Endothelial cell of umbilical vein (primary cell): ENCODE measurements at regions not wholly inside any gene's neighbourhood (a gene's known extent, or its start where the extent isn't known, plus 50 kb on each side); places are given as distances from the start of the nearest gene placed in this dataset.

Experiments
- BruUV-seq: library from RNA; stranded (reverse); fragments of 400-500 nt; replicated peaks from 2 replicates; lab custom pipeline; 2021; lab: Mats Ljungman, UMichigan
- CTCF ChIA-PET: fragments of 300-600, 350-600 bp; sonication (Branson Sonifier 250); formaldehyde crosslinking; loops from one replicate; lab custom pipeline; 2021; ENCODE audit warnings: antibody characterized with exemption, inconsistent platforms; lab: Charles Lee
- POLR2A ChIA-PET: fragments of 300-600, 350-600 bp; sonication (Branson Sonifier 250); formaldehyde crosslinking; loops from one replicate; lab custom pipeline; 2021; ENCODE audit warnings: antibody characterized with exemption, inconsistent platforms; lab: Charles Lee
- DNase-seq: peaks from one replicate; pipeline ENCODE4 v3.0.0-alpha.2; 2011; ENCODE audit warnings: low read depth, low spot score
- FAIRE-seq: peaks from 2 replicates; lab custom pipeline; 2011; peaks lifted over from hg19 to GRCh38; lab: Jason Lieb, UNC
- H2AFZ ChIP-seq: 2 replicates; pipeline ENCODE4 v1.6.0; 2012; ENCODE audit warnings: low read depth, low read length, control low read depth, inconsistent platforms
- H3K27ac ChIP-seq: 2 replicates; pipeline ENCODE4 v1.5.1; 2011; ENCODE audit warnings: low read depth, mild to moderate bottlenecking, control low read depth, low read length, moderate library complexity; ENCODE audit not compliant: insufficient read depth
- H3K27me3 ChIP-seq, 2 experiments: 2 replicates each; pipeline versions ENCODE4 v1.6.0 to v1.6.1; 2011; ENCODE audit warnings: low read length in 2 of 2, mixed read lengths in 1 of 2; ENCODE audit not compliant: control insufficient read depth in 2 of 2, insufficient read depth in 2 of 2
- H3K36me3 ChIP-seq, 2 experiments: 2 replicates in 1 of 2; 3 replicates in 1 of 2; pipeline ENCODE4 v1.5.1; 2011; ENCODE audit warnings: low read length in 2 of 2, mild to moderate bottlenecking in 1 of 2, moderate library complexity in 1 of 2; ENCODE audit not compliant: control insufficient read depth in 2 of 2, insufficient read depth in 2 of 2; ENCODE audit errors: extremely low read depth in 1 of 2
- H3K4me1 ChIP-seq: 3 replicates; pipeline ENCODE4 v1.5.1; 2011; ENCODE audit warnings: mild to moderate bottlenecking, low read length; ENCODE audit not compliant: control insufficient read depth, insufficient read depth; ENCODE audit errors: extremely low read depth
- H3K4me2 ChIP-seq: 2 replicates; pipeline ENCODE4 v1.6.1; 2011; ENCODE audit warnings: low read length, control low read depth, mixed read lengths; ENCODE audit not compliant: insufficient read depth
- H3K4me3 ChIP-seq, 3 experiments: fragments of 200-600 bp in 1 of 3; sonication (generic), shearing (Covaris generic) in 1 of 3; replicated peaks in 1 of 3; 2 replicates each; pipeline ENCODE4 v1.5.1; 2011 to 2016; ENCODE audit warnings: control low read depth in 3 of 3, low read length in 3 of 3, mild to moderate bottlenecking in 2 of 3, inconsistent platforms in 1 of 3, low read depth in 1 of 3, moderate library complexity in 1 of 3; ENCODE audit not compliant: insufficient read depth in 1 of 3
- H3K79me2 ChIP-seq: 2 replicates; pipeline ENCODE4 v1.6.0; 2012; ENCODE audit warnings: low read length, inconsistent platforms; ENCODE audit not compliant: control insufficient read depth, insufficient read depth
- H3K9ac ChIP-seq: replicated peaks from 2 replicates; pipeline ENCODE3; 2011; ENCODE audit warnings: low read length, control low read depth; ENCODE audit not compliant: insufficient read depth; ENCODE audit errors: extremely low read depth
- H3K9me1 ChIP-seq: replicated peaks from 3 replicates; pipeline ENCODE4 v1.6.0; 2011; ENCODE audit warnings: mild to moderate bottlenecking, low read length; ENCODE audit not compliant: control insufficient read depth, insufficient read depth; ENCODE audit errors: extremely low read depth
- H3K9me3 ChIP-seq: replicated peaks from 2 replicates; pipeline ENCODE4 v1.5.1; 2012; ENCODE audit warnings: low read length, inconsistent platforms; ENCODE audit not compliant: control insufficient read depth, insufficient read depth
- H4K20me1 ChIP-seq: replicated peaks from 2 replicates; pipeline ENCODE3; 2011; ENCODE audit warnings: mild to moderate bottlenecking, low read length; ENCODE audit not compliant: control insufficient read depth, insufficient read depth; ENCODE audit errors: extremely low read depth
- EZH2 ChIP-seq: IDR thresholded peaks from 2 replicates; pipeline ENCODE4 v1.6.1; 2012; ENCODE audit warnings: borderline replicate concordance, low read depth, mild to moderate bottlenecking, moderate library complexity, low read length, inconsistent platforms; ENCODE audit not compliant: severe bottlenecking
- dilution Hi-C: fragments of 300-500 bp; cut with MboI; formaldehyde crosslinking; loops from one replicate; pipeline ENCODE4 v1.15.0; 2019; ENCODE audit warnings: low sequenced_read_pairs; ENCODE audit not compliant: extremely low pct_ligation_motif_present
- intact Hi-C: fragments of 100-400 bp; cut with micrococcal nuclease; formaldehyde crosslinking; loops from one replicate; pipeline ENCODE4 v1.10.0; 2022
- TF ChIP-seq, protein P1 (sequence below), 2 donors: IDR thresholded peaks; 1 replicate in 1 of 2; 2 replicates in 1 of 2; pipeline ENCODE4 v1.5.1; 2011; ENCODE audit warnings: low read length in 2 of 2, mild to moderate bottlenecking in 2 of 2, moderate library complexity in 2 of 2, control low read depth in 1 of 2, inconsistent platforms in 1 of 2, low read depth in 1 of 2; ENCODE audit not compliant: insufficient read depth in 1 of 2; ENCODE audit errors: extremely low read depth in 1 of 2
- TF ChIP-seq, protein P2 (sequence below): IDR thresholded peaks from 2 replicates; pipeline ENCODE4 v1.6.1; 2011; ENCODE audit not compliant: insufficient read depth, insufficient read length

DNA sequence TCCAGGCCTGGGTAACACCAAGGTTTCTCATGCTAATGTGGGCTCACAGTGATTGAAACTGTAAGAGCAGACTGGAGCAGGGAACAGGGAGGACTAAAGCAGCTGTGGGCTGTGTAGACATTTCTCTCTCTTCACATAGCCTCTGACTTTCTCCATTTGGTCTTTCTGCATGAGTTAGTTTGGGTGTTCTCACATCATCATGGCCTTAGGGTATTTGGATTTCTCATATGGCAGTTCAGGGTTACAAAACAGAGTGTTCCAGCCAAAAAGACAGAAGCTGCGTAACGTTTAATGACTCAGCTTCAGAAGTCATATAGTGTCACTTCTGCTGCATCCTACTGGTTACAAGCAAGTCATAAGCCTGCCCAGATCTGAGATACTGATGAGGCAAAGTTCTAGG is 52.0 kb upstream of the OSBPL8 start:
- Histone ChIP-seq H3K9ac (no peak overlapping the region), H3K4me3 (no peak overlapping the region), H3K79me2 (no peaks in the 10 kb centered on the region), H3K27ac (no peak overlapping the region), H4K20me1 (no peaks in the 10 kb centered on the region), H3K4me1 (no peaks in the 10 kb centered on the region), H3K27me3 (peaks cover 0 to 3% of the 10 kb centered on the region in 2 experiments), H2AFZ (no peak overlapping the region), H3K36me3 (no peaks in the 10 kb centered on the region), H3K4me2 (no peak overlapping the region), H3K9me1 (no peaks in the 10 kb centered on the region), H3K9me3 (no peaks in the 10 kb centered on the region)
- dilution Hi-C loops (no loop called here), intact Hi-C loops (no loop called here)
- CTCF ChIA-PET = no interaction called here
- FAIRE-seq (no peak), DNase-seq (no peak)
- TF ChIP-seq, protein P1, sequence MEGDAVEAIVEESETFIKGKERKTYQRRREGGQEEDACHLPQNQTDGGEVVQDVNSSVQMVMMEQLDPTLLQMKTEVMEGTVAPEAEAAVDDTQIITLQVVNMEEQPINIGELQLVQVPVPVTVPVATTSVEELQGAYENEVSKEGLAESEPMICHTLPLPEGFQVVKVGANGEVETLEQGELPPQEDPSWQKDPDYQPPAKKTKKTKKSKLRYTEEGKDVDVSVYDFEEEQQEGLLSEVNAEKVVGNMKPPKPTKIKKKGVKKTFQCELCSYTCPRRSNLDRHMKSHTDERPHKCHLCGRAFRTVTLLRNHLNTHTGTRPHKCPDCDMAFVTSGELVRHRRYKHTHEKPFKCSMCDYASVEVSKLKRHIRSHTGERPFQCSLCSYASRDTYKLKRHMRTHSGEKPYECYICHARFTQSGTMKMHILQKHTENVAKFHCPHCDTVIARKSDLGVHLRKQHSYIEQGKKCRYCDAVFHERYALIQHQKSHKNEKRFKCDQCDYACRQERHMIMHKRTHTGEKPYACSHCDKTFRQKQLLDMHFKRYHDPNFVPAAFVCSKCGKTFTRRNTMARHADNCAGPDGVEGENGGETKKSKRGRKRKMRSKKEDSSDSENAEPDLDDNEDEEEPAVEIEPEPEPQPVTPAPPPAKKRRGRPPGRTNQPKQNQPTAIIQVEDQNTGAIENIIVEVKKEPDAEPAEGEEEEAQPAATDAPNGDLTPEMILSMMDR (IDR thresholded peaks at IDR 0.05; ENCODE audit: extremely low read depth in 1 of 2, insufficient read depth in 1 of 2, low read depth in 1 of 2, low read length in 2 of 2) = no peak
- TF ChIP-seq, protein P2, sequence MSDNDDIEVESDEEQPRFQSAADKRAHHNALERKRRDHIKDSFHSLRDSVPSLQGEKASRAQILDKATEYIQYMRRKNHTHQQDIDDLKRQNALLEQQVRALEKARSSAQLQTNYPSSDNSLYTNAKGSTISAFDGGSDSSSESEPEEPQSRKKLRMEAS = no peak
- POLR2A ChIA-PET = no interaction called here
- BruUV-seq = no TSS peak

DNA sequence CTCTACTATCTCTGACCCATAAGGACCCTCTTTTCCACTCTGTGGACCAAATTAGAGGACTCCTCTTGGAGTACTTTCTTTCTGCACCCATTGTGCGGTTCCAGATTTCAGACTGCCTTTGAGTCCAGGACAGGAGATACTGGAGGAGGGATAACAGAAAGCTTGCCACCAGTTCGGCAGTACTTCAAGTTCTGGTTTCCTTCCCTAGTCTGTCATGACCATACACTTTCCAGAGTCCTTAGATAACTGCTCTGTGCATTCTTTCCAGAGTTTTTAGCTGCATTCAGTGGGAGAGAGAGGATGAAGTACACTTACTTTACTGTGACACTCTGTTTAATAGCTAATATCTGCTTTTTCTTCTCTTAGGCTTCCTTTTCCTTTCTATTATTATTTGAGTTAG is 54.8 kb upstream of the OSBPL8 start:
- no TSS peak for BruUV-seq
- H3K4me2 ChIP-seq = no peak overlapping the region
- no peaks in the 10 kb centered on the region for H3K9me1 ChIP-seq
- intact Hi-C loops (no loop called here), dilution Hi-C loops (no loop called here)
- FAIRE-seq = no peak
- H4K20me1 ChIP-seq = no peaks in the 10 kb centered on the region
- H3K4me1 ChIP-seq = no peaks in the 10 kb centered on the region
- no peak for DNase-seq
- POLR2A ChIA-PET = no interaction called here
- no peak for TF ChIP-seq EZH2
- CTCF ChIA-PET = interaction anchor here (1.0 kb wide), 1 partner anchor 28 kb away, joined by 3 read pairs; no protein-coding TSS in a partner anchor
- no peaks in the 10 kb centered on the region for H3K79me2 ChIP-seq
- H3K27me3 ChIP-seq = peaks cover 0 to 2% of the 10 kb centered on the region in 2 experiments
- no peak overlapping the region for H3K27ac ChIP-seq
- H3K36me3 ChIP-seq = no peaks in the 10 kb centered on the region
- no peak overlapping the region for H2AFZ ChIP-seq
- H3K9ac ChIP-seq = no peak overlapping the region
- no peaks in the 10 kb centered on the region for H3K9me3 ChIP-seq
- H3K4me3 ChIP-seq = no peak overlapping the region
